ENCODE measurements at regions not wholly inside any gene's neighbourhood (a gene's known extent, or its start where the extent isn't known, plus 50 kb on each side); places are given as distances from the start of the nearest gene placed in this dataset.

- no peak for TF ChIP-seq ZNF79 (CRISPR knock-in tag; IDR thresholded peaks at IDR 0.05; ENCODE audit: low read depth)
- no peak for TF ChIP-seq TFAM (CRISPR knock-in tag; conservative IDR thresholded peaks at IDR 0.05)
These were observed 110.8 kb upstream of the SRRM4 start (continued) for GRCh38 chr12:118870551-118870950.

GRCh38 chr12:118874698-118875548 is 106.4 kb upstream of the SRRM4 start:
- Histone ChIP-seq H3K36me3 (ENCODE audit: control insufficient read depth, insufficient read depth, low read length) (no peaks in the 10 kb centered on the region), H3K4me1 (replicated peaks in 1 of 2; ENCODE audit: control insufficient read depth in 2 of 2, insufficient read depth in 2 of 2, low read length in 2 of 2) (no peaks in the 10 kb centered on the region), H3K9ac (ENCODE audit: insufficient read depth in 1 of 2, low read depth in 2 of 2, low read length in 2 of 2) (no peak overlapping the region), H2AFZ (ENCODE audit: low read depth, low read length) (no peak overlapping the region), H3K9me3 (replicated peaks; ENCODE audit: control insufficient read depth, insufficient read depth, low read depth, low read length) (no peaks in the 10 kb centered on the region), H3K4me3 (no peak overlapping the region), H3K27ac (ENCODE audit: extremely low read depth, low read depth, low read length) (no peak overlapping the region), H3K79me2 (ENCODE audit: control insufficient read depth, insufficient read depth, low read length) (no peaks in the 10 kb centered on the region), H3K4me2 (ENCODE audit: insufficient read depth, low read length) (no peak overlapping the region), H3K27me3 (ENCODE audit: control insufficient read depth in 2 of 2, insufficient read depth in 2 of 2, low read length in 2 of 2) (no peaks in the 10 kb centered on the region; a peak in 2 of 5 replicates), H4K20me1 (replicated peaks; ENCODE audit: control insufficient read depth, insufficient read depth, low read length) (no peaks in the 10 kb centered on the region), H3K9me1 (ENCODE audit: control insufficient read depth, insufficient read depth, low read length) (no peaks in the 10 kb centered on the region)
- FAIRE-seq (no peak), DNase-seq (ENCODE audit: extremely low read depth in 1 of 4, low spot score in 3 of 4) (peak in 2 of 4 experiments; percentile 1 to 29), ATAC-seq (peak; percentile 65; the same call in 2 of the 3 replicates)
- WGBS (ENCODE audit: insufficient coverage, low coverage, missing lambda C conversion rate) = 0% methylated on average over 6 of the region's 6 CpGs
- ChIA-PET POLR2A (no interaction called here), CTCF (ENCODE audit: low intra/inter-chr PET ratio) (no interaction called here)
- intact Hi-C loops (cut with micrococcal nuclease) (no loop called here), in situ Hi-C loops (cut with MboI) (no loop called here)
- no TSS peak for BruUV-seq (replicated peaks)
- TF ChIP-seq PKNOX1 (IDR thresholded peaks at IDR 0.05) (peak; percentile 97), ELK1 (CRISPR knock-in tag; IDR thresholded peaks at IDR 0.05) (no peak), NFYB (IDR thresholded peaks at IDR 0.05; ENCODE audit: extremely low read depth, insufficient read length) (peak; percentile 6), POLR2B (IDR thresholded peaks at IDR 0.05; ENCODE audit: low read depth, partially characterized antibody) (no peak), ZNF57 (CRISPR knock-in tag; IDR thresholded peaks at IDR 0.05) (no peak), PCBP1 (IDR thresholded peaks at IDR 0.05; ENCODE audit: low read depth, low read length, poor library complexity, severe bottlenecking) (no peak), ARID3A (IDR thresholded peaks at IDR 0.05; ENCODE audit: borderline replicate concordance, low read depth, low read length) (no peak), RCOR1 (IDR thresholded peaks at IDR 0.05; ENCODE audit: borderline replicate concordance in 1 of 2, low read depth in 2 of 2, low read length in 2 of 2) (no peak), ERF (CRISPR knock-in tag; IDR thresholded peaks at IDR 0.05) (no peak), RBM25 (IDR thresholded peaks at IDR 0.05; ENCODE audit: low read depth, low read length, severe bottlenecking) (peak; percentile 59), MYC (IDR thresholded peaks at IDR 0.05; ENCODE audit: low read depth, low read length) (no peak), MYC (CRISPR knock-in tag; IDR thresholded peaks at IDR 0.05; ENCODE audit: borderline replicate concordance, low read depth) (no peak), DDX20 (tag; IDR thresholded peaks at IDR 0.05; ENCODE audit: low read depth) (no peak), SMARCE1 (IDR thresholded peaks at IDR 0.05) (no peak), COPS2 (conservative IDR thresholded peaks at IDR 0.05) (no peak)
